GM12864 (cell line): ENCODE measurements at regions not wholly inside any gene's neighbourhood (a gene's known extent, or its start where the extent isn't known, plus 50 kb on each side); places are given as distances from the start of the nearest gene placed in this dataset.

Experiments used
- DNase-seq: peaks from one replicate; pipeline ENCODE4 v3.0.0-alpha.2; 2011; ENCODE audit warnings: low read depth
- H3K4me3 ChIP-seq: 2 replicates; pipeline ENCODE4 v1.5.1; 2011; ENCODE audit warnings: mild to moderate bottlenecking, low read depth, low read length, control low read depth
- CTCF ChIP-seq: IDR thresholded peaks from 2 replicates; pipeline ENCODE4 v1.5.1; 2011; ENCODE audit warnings: low read depth, mild to moderate bottlenecking, moderate library complexity, low read length, control low read depth, inconsistent platforms; ENCODE audit errors: missing control alignments

GRCh38 chr6:27623103-27623502 lies 150.2 kb upstream of the ZNF184 start:
- TF ChIP-seq CTCF, result no peak
- no peak for DNase-seq
- no peak overlapping the region for H3K4me3 ChIP-seq

GRCh38 chr6:27619436-27619835 lies 146.5 kb upstream of the ZNF184 start:
- H3K4me3 ChIP-seq, result no peak overlapping the region
- no peak for DNase-seq
- no peak for TF ChIP-seq CTCF

GRCh38 chr6:27617700-27618689 lies 145.1 kb upstream of the ZNF184 start:
- DNase-seq, result no peak
- peak overlapping the region; percentile 57 for H3K4me3 ChIP-seq

GRCh38 chr6:27617046-27617687 lies 144.3 kb upstream of the ZNF184 start:
- no peak for DNase-seq
- no peak for TF ChIP-seq CTCF
- H3K4me3 ChIP-seq, result peak overlapping the region; percentile 57

More at GRCh38 chr6:27617700-27618689, 145.1 kb upstream of the ZNF184 start:
- no peak for TF ChIP-seq CTCF

- DNase-seq, result no peak
- TF ChIP-seq CTCF, result no peak
- H3K4me3 ChIP-seq, result peak overlapping the region; percentile 57
Observed at GRCh38 chr6:27616328-27617045, 143.6 kb upstream of the ZNF184 start.

- DNase-seq, result no peak
Observed at GRCh38 chr6:27611451-27611850, 138.5 kb upstream of the ZNF184 start.

More at GRCh38 chr6:27611451-27611850, 138.5 kb upstream of the ZNF184 start:
- no peak for TF ChIP-seq CTCF
- no peak overlapping the region for H3K4me3 ChIP-seq
